Keratinocyte (primary cell): ENCODE measurements at regions not wholly inside any gene's neighbourhood (a gene's known extent, or its start where the extent isn't known, plus 50 kb on each side); places are given as distances from the start of the nearest gene placed in this dataset.

ENCODE experiments used
- DNase-seq: peaks from one replicate; pipeline ENCODE4 v3.0.0-alpha.2; 2011; ENCODE audit warnings: low read depth, missing footprints, low spot score
- FAIRE-seq: peaks from 2 replicates; lab custom pipeline; 2011; peaks lifted over from hg19 to GRCh38; lab: Jason Lieb, UNC
- H2AFZ ChIP-seq: 2 replicates; pipeline ENCODE4 v1.6.0; 2012; ENCODE audit warnings: low read length, control low read depth, inconsistent platforms; ENCODE audit not compliant: control insufficient read depth
- H3K27ac ChIP-seq: 2 replicates; pipeline ENCODE4 v1.5.1; 2011; ENCODE audit warnings: low read length; ENCODE audit not compliant: control insufficient read depth, insufficient read depth
- H3K27me3 ChIP-seq: 3 replicates; pipeline ENCODE4 v1.6.0; 2011; ENCODE audit warnings: low read length; ENCODE audit not compliant: control insufficient read depth, insufficient read depth; ENCODE audit errors: extremely low read depth
- H3K36me3 ChIP-seq, 2 experiments: 2 replicates in 1 of 2; 3 replicates in 1 of 2; pipeline ENCODE4 v1.5.1; 2011; ENCODE audit warnings: low read length in 2 of 2, mild to moderate bottlenecking in 1 of 2; ENCODE audit not compliant: control insufficient read depth in 2 of 2, insufficient read depth in 2 of 2; ENCODE audit errors: extremely low read depth in 1 of 2
- H3K4me1 ChIP-seq: 3 replicates; pipeline ENCODE4 v1.5.1; 2011; ENCODE audit warnings: low read length; ENCODE audit not compliant: control insufficient read depth, insufficient read depth; ENCODE audit errors: extremely low read depth
- H3K4me2 ChIP-seq: 3 replicates; pipeline ENCODE4 v1.6.0; 2011; ENCODE audit warnings: low read depth, low read length; ENCODE audit not compliant: control insufficient read depth, insufficient read depth; ENCODE audit errors: extremely low read depth
- H3K4me3 ChIP-seq, 3 experiments: fragments of 200-600 bp in 1 of 3; sonication (generic) in 1 of 3; 2 replicates in 2 of 3; 3 replicates in 1 of 3; pipeline ENCODE4 v1.5.1; 2011 to 2016; ENCODE audit warnings: low read length in 3 of 3, mild to moderate bottlenecking in 3 of 3, control low read depth in 2 of 3, inconsistent platforms in 1 of 3, low read depth in 1 of 3, mixed read lengths in 1 of 3, mixed run types in 1 of 3, moderate library complexity in 1 of 3; ENCODE audit not compliant: control insufficient read depth in 2 of 3, insufficient read depth in 2 of 3; ENCODE audit errors: extremely low read depth in 1 of 3
- H3K79me2 ChIP-seq: 2 replicates; pipeline ENCODE4 v1.6.0; 2012; ENCODE audit warnings: low read length; ENCODE audit not compliant: control insufficient read depth, insufficient read depth
- H3K9ac ChIP-seq: 3 replicates; pipeline ENCODE4 v1.6.0; 2011; ENCODE audit warnings: low read length; ENCODE audit not compliant: control insufficient read depth, insufficient read depth; ENCODE audit errors: extremely low read depth
- H3K9me1 ChIP-seq: 3 replicates; pipeline ENCODE4 v1.6.0; 2011; ENCODE audit warnings: low read length; ENCODE audit not compliant: control insufficient read depth, insufficient read depth; ENCODE audit errors: extremely low read depth
- H3K9me3 ChIP-seq: 2 replicates; pipeline ENCODE4 v1.5.1; 2012; ENCODE audit warnings: low read depth, low read length; ENCODE audit not compliant: control insufficient read depth
- H4K20me1 ChIP-seq: 3 replicates; pipeline ENCODE4 v1.6.0; 2011; ENCODE audit warnings: low read length; ENCODE audit not compliant: control insufficient read depth, insufficient read depth; ENCODE audit errors: extremely low read depth
- EZH2 ChIP-seq: IDR thresholded peaks from one replicate; pipeline ENCODE4 v1.6.1; 2012; ENCODE audit warnings: inconsistent platforms, mild to moderate bottlenecking, low read length, moderate library complexity
- dilution Hi-C: fragments of 300-500 bp; cut with MboI; formaldehyde crosslinking; loops from one replicate; pipeline ENCODE4 v1.7.0; 2020; ENCODE audit warnings: low sequenced_read_pairs; ENCODE audit not compliant: extremely low pct_ligation_motif_present
- TF ChIP-seq, protein P1 (sequence below), 3 experiments: IDR thresholded peaks in 1 of 3; conservative IDR thresholded peaks in 1 of 3; optimal IDR thresholded peaks in 1 of 3; 2 replicates in 2 of 3; 3 replicates in 1 of 3; pipeline versions ENCODE3 to v1.5.1; 2011; ENCODE audit warnings: low read length in 3 of 3, mild to moderate bottlenecking in 3 of 3, moderate library complexity in 2 of 3, control low read depth in 1 of 3, inconsistent platforms in 1 of 3; ENCODE audit not compliant: insufficient read depth in 2 of 3; ENCODE audit errors: extremely low read depth in 1 of 3

DNA sequence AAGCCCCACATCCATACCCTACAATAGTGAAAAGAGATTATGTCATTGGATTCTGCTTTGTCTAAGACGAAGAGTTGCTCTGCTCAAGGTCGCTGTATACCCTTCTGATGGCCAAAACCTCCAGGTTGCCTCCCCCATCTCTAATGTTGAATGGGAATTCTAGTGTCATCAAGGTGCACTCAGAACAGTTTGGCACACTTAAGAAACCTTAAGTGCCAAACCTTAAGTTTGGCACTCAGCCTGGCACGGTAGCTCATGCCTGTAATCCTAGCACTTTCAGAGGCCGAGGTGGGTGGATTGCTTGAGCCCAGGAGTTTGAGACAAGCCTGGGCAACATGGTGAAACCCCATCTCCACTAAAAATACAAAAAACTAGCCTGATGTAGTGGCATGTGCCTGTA, 1245.6 kb upstream of the SEL1L start:
- no peaks in the 10 kb centered on the region for H3K9me1 ChIP-seq
- no peaks in the 10 kb centered on the region for H3K36me3 ChIP-seq
- H2AFZ ChIP-seq, result no peak overlapping the region
- H3K4me1 ChIP-seq, result no peaks in the 10 kb centered on the region
- H3K9me3 ChIP-seq, result no peaks in the 10 kb centered on the region
- dilution Hi-C loops, result no loop called here
- H3K4me3 ChIP-seq, result no peak overlapping the region
- FAIRE-seq, result no peak
- no peaks in the 10 kb centered on the region for H3K27me3 ChIP-seq
- no peak overlapping the region for H3K9ac ChIP-seq
- no peak overlapping the region for H3K4me2 ChIP-seq
- no peak for DNase-seq
- H4K20me1 ChIP-seq, result no peaks in the 10 kb centered on the region
- H3K79me2 ChIP-seq, result no peaks in the 10 kb centered on the region
- TF ChIP-seq, protein P1, sequence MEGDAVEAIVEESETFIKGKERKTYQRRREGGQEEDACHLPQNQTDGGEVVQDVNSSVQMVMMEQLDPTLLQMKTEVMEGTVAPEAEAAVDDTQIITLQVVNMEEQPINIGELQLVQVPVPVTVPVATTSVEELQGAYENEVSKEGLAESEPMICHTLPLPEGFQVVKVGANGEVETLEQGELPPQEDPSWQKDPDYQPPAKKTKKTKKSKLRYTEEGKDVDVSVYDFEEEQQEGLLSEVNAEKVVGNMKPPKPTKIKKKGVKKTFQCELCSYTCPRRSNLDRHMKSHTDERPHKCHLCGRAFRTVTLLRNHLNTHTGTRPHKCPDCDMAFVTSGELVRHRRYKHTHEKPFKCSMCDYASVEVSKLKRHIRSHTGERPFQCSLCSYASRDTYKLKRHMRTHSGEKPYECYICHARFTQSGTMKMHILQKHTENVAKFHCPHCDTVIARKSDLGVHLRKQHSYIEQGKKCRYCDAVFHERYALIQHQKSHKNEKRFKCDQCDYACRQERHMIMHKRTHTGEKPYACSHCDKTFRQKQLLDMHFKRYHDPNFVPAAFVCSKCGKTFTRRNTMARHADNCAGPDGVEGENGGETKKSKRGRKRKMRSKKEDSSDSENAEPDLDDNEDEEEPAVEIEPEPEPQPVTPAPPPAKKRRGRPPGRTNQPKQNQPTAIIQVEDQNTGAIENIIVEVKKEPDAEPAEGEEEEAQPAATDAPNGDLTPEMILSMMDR (optimal IDR thresholded peaks at IDR 0.05 in 1 of 3, IDR thresholded peaks at IDR 0.05 in 1 of 3, conservative IDR thresholded peaks at IDR 0.05 in 1 of 3; ENCODE audit: extremely low read depth in 1 of 3, insufficient read depth in 2 of 3, low read length in 3 of 3), result no peak
- TF ChIP-seq EZH2, result no peak
- H3K27ac ChIP-seq, result no peak overlapping the region

DNA sequence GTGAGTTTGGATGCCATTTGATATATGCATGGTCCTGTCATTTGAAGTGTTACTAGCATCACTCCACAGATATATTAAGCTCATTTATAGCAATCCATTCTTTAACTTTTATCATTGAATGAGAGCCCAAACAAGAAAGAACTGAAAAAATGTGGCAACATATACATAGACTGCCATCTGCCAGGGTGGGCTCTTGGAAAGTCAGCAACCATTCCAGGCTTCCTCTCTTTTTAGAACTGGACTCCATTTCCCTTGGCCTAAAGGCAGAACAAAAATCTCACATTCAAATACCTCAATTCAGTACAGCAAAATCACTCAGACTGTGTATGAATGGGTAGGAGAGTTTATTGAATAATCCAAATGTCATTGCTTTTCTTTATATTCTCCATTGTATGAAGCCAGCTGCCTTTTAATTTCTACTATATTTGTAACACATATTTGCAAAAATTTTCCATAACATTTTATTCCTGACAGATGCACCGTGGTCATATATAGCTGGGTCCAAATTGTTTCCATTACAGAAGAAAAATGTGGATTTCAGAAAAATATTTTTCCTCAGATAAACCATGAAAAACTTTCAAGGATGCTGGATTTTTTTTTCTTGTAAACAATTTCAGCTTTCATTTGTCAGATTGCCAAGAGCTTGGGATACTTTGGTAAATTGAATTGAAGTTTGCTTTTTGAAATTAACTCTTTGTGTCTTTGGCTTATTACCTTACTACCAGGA, 1252.3 kb upstream of the SEL1L start:
- no peaks in the 10 kb centered on the region for H4K20me1 ChIP-seq
- H3K4me1 ChIP-seq, result no peaks in the 10 kb centered on the region
- H3K36me3 ChIP-seq, result no peaks in the 10 kb centered on the region
- dilution Hi-C loops, result no loop called here
- no peak overlapping the region for H3K4me3 ChIP-seq
- FAIRE-seq (no peak), DNase-seq (no peak)
- no peaks in the 10 kb centered on the region for H3K27me3 ChIP-seq
- no peak overlapping the region for H2AFZ ChIP-seq
- H3K9me3 ChIP-seq, result no peaks in the 10 kb centered on the region
- no peak overlapping the region for H3K9ac ChIP-seq
- TF ChIP-seq, protein P1 (optimal IDR thresholded peaks at IDR 0.05 in 1 of 3, IDR thresholded peaks at IDR 0.05 in 1 of 3, conservative IDR thresholded peaks at IDR 0.05 in 1 of 3; ENCODE audit: extremely low read depth in 1 of 3, insufficient read depth in 2 of 3, low read length in 3 of 3), result no peak
- TF ChIP-seq EZH2, result no peak
- no peak overlapping the region for H3K27ac ChIP-seq
- H3K79me2 ChIP-seq, result no peaks in the 10 kb centered on the region
- no peak overlapping the region for H3K4me2 ChIP-seq
- no peaks in the 10 kb centered on the region for H3K9me1 ChIP-seq
